OCI-LY3 (cell line): ENCODE measurements at regions not wholly inside any gene's neighbourhood (a gene's known extent, or its start where the extent isn't known, plus 50 kb on each side); places are given as distances from the start of the nearest gene placed in this dataset.
"Not testable (repeated sequence)": the region's sequence is repeated elsewhere in the genome, so short reads cannot be mapped to it uniquely, and the experiment has no call there.

Experiments
- EZH2phosphoT487 ChIP-seq: fragments of 200-600 bp; shearing (Covaris generic); IDR thresholded peaks from 2 replicates; pipeline ENCODE4 v1.6.1; 2018; ENCODE audit warnings: antibody characterized with exemption, mixed run types, low read depth
- TF ChIP-seq, protein P1 (sequence below): fragments of 200-600, 300-600 bp; sonication (generic); IDR thresholded peaks from 2 replicates; pipeline ENCODE4 v1.5.1; 2014; ENCODE audit warnings: antibody characterized with exemption, low read length, low read depth

DNA sequence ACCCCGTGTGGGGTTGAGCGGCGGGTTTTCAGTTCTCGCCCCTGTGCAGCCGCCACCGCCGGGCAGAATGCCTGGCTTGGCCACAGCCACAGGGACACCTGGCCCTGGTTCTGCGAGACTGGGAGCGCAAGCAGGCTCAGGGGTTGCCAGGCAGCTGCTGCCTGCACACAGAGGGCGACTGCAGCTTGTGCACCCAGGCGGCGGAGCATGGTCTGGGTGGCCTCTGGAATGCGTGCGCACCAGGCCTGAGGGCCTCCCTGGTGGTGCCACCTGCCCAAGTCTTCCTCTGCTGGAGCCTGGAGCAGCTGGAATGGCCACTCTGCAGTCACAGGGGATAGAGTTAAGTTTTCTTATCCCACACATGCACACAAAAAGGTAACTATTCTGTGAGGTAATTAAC is 80.4 kb upstream of the ZNG1F start:
- TF ChIP-seq, protein P1, sequence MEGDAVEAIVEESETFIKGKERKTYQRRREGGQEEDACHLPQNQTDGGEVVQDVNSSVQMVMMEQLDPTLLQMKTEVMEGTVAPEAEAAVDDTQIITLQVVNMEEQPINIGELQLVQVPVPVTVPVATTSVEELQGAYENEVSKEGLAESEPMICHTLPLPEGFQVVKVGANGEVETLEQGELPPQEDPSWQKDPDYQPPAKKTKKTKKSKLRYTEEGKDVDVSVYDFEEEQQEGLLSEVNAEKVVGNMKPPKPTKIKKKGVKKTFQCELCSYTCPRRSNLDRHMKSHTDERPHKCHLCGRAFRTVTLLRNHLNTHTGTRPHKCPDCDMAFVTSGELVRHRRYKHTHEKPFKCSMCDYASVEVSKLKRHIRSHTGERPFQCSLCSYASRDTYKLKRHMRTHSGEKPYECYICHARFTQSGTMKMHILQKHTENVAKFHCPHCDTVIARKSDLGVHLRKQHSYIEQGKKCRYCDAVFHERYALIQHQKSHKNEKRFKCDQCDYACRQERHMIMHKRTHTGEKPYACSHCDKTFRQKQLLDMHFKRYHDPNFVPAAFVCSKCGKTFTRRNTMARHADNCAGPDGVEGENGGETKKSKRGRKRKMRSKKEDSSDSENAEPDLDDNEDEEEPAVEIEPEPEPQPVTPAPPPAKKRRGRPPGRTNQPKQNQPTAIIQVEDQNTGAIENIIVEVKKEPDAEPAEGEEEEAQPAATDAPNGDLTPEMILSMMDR = not testable (repeated sequence)
- TF ChIP-seq EZH2phosphoT487 = not testable (repeated sequence)
